Stomach (tissue), 8 donors: ENCODE measurements at regions not wholly inside any gene's neighbourhood (a gene's known extent, or its start where the extent isn't known, plus 50 kb on each side); places are given as distances from the start of the nearest gene placed in this dataset.

Experiments used
- DNase-seq, 2 donors: peaks; one replicate each; pipeline versions ENCODE4 v3.0.0 to v3.0.0-alpha.2; 2013 to 2019
- H3K27ac ChIP-seq, 5 donors: fragments of 200-600 bp in 4 of 5; sonication (generic) in 4 of 5; one replicate each; pipeline ENCODE4 v1.5.1; 2013 to 2019; ENCODE audit warnings: mild to moderate bottlenecking in 1 of 5, moderate library complexity in 1 of 5
- H3K27me3 ChIP-seq, 3 donors: fragments of 200-600 bp; sonication (generic); one replicate each; pipeline ENCODE4 v1.5.1; 2017 to 2019; ENCODE audit warnings: mixed run types in 1 of 3
- H3K36me3 ChIP-seq, 4 donors: fragments of 200-600 bp; sonication (generic); 1 replicate in 3 of 4; 2 replicates in 1 of 4; pipeline ENCODE4 v1.5.1; 2016 to 2019
- H3K4me1 ChIP-seq, 4 donors: fragments of 200-600 bp; sonication (generic); one replicate each; pipeline ENCODE4 v1.5.1; 2016 to 2019
- H3K4me3 ChIP-seq, 4 donors: fragments of 200-600 bp; sonication (generic) in 3 of 4; one replicate each; pipeline ENCODE4 v1.5.1; 2016 to 2019; ENCODE audit warnings: mild to moderate bottlenecking in 1 of 4
- H3K9me3 ChIP-seq, 4 donors: fragments of 200-600 bp; sonication (generic); one replicate each; pipeline ENCODE4 v1.5.1; 2016 to 2019
- EP300 ChIP-seq: sonication (generic); formaldehyde crosslinking; IDR thresholded peaks from one replicate; pipeline ENCODE4 v1.6.1; 2017; ENCODE audit warnings: antibody characterized with exemption
- POLR2A ChIP-seq, 4 donors: fragments of 450-650 bp; IDR thresholded peaks; one replicate each; pipeline ENCODE4 v1.6.1; 2016; ENCODE audit warnings: antibody characterized with exemption in 4 of 4, control low read depth in 2 of 4, mild to moderate bottlenecking in 1 of 4, moderate library complexity in 1 of 4
- POLR2AphosphoS5 ChIP-seq, 3 donors: sonication (generic); formaldehyde crosslinking; IDR thresholded peaks; one replicate each; pipeline ENCODE4 v1.6.1; 2016; ENCODE audit warnings: antibody characterized with exemption in 3 of 3
- WGBS, 5 donors: extraction: QIAGEN DNeasy Blood & Tissue Kit in 3 of 5; methylation state at CpG; one replicate each; pipeline versions ENCODE4 v1.1.5 to v1.1.7; 2013 to 2018; 5-methylcytosine and 5-hydroxymethylcytosine counted together
- intact Hi-C: fragments of 100-400 bp; cut with DNase I; formaldehyde crosslinking; loops from one replicate; pipeline ENCODE4 v1.15.1; 2023; ENCODE audit warnings: low total_unique reads
- TF ChIP-seq, protein P1 (sequence below), 7 experiments: fragments of 450-650 bp in 4 of 7; fragments of 200-600 bp in 3 of 7; sonication (generic) in 3 of 7; IDR thresholded peaks; one replicate each; pipeline ENCODE4 v1.5.1; 2016 to 2019; ENCODE audit warnings: antibody characterized with exemption in 7 of 7, control low read depth in 2 of 7, mild to moderate bottlenecking in 1 of 7
- donor health status: healthy with polysubstance abuse.
- donor health status: Bipolar disorder and iron deficiency.
- donor health status: healthy.

DNA sequence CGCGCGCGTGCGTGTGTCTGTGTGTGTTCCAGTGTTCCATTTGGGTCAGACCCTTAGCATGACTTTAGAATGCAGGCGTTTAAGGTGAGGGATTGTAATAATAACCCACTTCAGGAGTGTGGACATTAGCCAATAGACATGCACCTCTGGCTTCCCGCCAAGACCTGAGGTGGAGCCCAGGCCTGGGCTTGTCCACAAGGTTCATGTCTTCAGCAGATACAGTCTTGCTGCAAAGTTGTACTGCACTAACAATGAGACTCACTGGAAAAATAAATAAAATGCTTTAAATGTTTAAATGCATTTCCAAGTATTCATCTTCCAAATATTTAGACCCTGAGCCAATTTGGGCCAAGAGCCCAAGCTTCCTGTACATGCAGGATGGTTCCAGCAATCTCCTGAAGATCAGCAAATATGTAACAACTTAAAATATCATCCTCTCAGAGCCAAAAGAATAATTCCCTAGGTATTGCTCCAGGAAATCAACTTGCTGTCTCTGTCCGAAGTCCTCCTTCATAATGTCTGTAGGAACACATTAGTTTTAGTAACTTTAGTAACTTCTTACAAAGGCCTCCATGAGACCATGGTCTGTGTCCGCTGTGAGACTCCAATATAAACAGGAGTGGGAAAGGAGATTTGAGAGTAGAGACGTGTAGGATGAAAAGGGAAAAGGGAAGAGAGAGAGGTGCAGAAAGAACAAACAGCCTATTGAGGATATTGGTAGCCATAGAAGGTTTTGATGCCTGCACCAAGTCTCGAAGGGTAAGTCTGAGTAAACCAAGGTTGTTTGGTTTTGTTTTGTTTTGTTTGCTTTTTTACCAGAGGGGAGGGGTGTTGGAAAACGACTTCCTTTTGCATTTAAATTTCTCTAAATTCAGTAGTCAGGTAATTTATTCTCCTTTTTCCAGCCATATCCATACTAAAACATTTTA, 98.5 kb upstream of the KLF3 start:
- DNase-seq: peak; percentile 47 to 65
- TF ChIP-seq POLR2A (IDR thresholded peaks at IDR 0.05) (no peak), POLR2AphosphoS5 (IDR thresholded peaks at IDR 0.05) (no peak)
- Histone ChIP-seq H3K9me3 (no peaks in the 10 kb centered on the region), H3K4me1 (peaks cover 10 to 44% (median 22%) of the 10 kb centered on the region in 4 donors), H3K27me3 (no peaks in the 10 kb centered on the region), H3K36me3 (no peaks in the 10 kb centered on the region), H3K27ac (peak overlapping the region in 3 of 5 donors; percentile 14 to 36 (median 20)), H3K4me3 (no peak overlapping the region)
- WGBS, 5 donors: 48 to 59% (median 55%) methylated on average over 12 of the region's 12 CpGs
- intact Hi-C loops: no loop called here

DNA sequence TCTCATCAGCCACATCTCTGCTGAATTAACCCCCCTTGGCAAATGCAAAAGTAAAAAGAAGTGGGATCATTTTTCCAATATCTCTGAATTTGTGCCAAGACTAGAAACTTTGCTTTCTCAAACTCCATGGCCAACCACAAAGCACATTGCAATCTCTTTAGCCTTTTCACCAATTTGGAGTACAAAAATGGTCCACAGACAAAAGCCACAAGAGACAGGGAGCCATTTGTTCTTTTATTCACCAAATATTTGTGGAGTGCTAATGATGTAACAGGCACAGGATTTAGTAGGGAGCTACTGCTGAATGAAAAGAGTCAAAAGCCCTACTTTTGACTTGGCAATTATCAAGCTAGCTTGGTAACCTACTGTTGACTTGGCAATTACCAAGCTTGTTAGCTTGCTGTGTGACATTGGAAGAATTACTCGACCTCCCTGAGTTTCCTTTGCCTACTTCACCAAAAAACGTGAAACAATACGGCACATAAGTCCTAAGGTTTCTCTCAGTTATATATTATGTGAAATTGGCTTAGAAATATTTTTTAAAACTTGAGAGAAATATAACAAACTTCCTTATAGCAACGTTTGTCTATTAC, 97.1 kb upstream of the KLF3 start:
- H3K9me3 ChIP-seq: no peaks in the 10 kb centered on the region
- 82 to 92% (median 90%) methylated on average over 4 of the region's 4 CpGs for WGBS, 5 donors
- intact Hi-C loops: no loop called here
- DNase-seq: no peak
- no peaks in the 10 kb centered on the region for H3K36me3 ChIP-seq
- no peaks in the 10 kb centered on the region for H3K27me3 ChIP-seq
- H3K27ac ChIP-seq: no peak overlapping the region
- TF ChIP-seq EP300: no peak
- no peak for TF ChIP-seq POLR2A (IDR thresholded peaks at IDR 0.05)
- TF ChIP-seq, protein P1, sequence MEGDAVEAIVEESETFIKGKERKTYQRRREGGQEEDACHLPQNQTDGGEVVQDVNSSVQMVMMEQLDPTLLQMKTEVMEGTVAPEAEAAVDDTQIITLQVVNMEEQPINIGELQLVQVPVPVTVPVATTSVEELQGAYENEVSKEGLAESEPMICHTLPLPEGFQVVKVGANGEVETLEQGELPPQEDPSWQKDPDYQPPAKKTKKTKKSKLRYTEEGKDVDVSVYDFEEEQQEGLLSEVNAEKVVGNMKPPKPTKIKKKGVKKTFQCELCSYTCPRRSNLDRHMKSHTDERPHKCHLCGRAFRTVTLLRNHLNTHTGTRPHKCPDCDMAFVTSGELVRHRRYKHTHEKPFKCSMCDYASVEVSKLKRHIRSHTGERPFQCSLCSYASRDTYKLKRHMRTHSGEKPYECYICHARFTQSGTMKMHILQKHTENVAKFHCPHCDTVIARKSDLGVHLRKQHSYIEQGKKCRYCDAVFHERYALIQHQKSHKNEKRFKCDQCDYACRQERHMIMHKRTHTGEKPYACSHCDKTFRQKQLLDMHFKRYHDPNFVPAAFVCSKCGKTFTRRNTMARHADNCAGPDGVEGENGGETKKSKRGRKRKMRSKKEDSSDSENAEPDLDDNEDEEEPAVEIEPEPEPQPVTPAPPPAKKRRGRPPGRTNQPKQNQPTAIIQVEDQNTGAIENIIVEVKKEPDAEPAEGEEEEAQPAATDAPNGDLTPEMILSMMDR (IDR thresholded peaks at IDR 0.05): no peak
- TF ChIP-seq POLR2AphosphoS5 (IDR thresholded peaks at IDR 0.05): no peak
- H3K4me1 ChIP-seq: peaks cover 10 to 44% (median 22%) of the 10 kb centered on the region in 4 donors
- no peak overlapping the region for H3K4me3 ChIP-seq

DNA sequence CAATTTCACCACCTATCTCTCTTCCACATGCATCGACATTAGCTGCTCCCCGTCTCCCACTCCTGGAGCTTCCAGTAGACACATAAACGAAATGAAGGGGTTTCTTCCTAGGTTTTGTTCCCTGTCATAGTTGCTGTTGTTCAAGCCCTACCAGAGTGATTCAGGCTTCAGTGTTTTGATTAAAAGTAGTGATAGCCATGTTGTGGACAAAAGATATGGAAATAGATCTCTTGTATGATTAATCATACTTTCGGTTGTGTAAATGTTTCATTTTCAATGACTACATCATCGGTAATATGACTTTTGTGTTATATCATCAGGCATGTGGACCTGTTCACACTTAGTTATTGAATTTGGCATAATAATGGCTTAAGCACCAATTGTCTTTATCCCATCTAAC, 96.5 kb upstream of the KLF3 start:
- no peak overlapping the region for H3K27ac ChIP-seq
- peaks cover 10 to 42% (median 22%) of the 10 kb centered on the region in 4 donors for H3K4me1 ChIP-seq
- H3K4me3 ChIP-seq: no peak overlapping the region
- H3K36me3 ChIP-seq: no peaks in the 10 kb centered on the region
- TF ChIP-seq POLR2AphosphoS5 (IDR thresholded peaks at IDR 0.05) (no peak), POLR2A (IDR thresholded peaks at IDR 0.05) (no peak), EP300 (no peak)
- TF ChIP-seq, protein P1 (IDR thresholded peaks at IDR 0.05): no peak
- H3K9me3 ChIP-seq: no peaks in the 10 kb centered on the region
- no peaks in the 10 kb centered on the region for H3K27me3 ChIP-seq
- WGBS, 5 donors: 85 to 91% (median 87%) methylated on average over 5 of the region's 5 CpGs
- intact Hi-C loops: no loop called here
- no peak for DNase-seq

DNA sequence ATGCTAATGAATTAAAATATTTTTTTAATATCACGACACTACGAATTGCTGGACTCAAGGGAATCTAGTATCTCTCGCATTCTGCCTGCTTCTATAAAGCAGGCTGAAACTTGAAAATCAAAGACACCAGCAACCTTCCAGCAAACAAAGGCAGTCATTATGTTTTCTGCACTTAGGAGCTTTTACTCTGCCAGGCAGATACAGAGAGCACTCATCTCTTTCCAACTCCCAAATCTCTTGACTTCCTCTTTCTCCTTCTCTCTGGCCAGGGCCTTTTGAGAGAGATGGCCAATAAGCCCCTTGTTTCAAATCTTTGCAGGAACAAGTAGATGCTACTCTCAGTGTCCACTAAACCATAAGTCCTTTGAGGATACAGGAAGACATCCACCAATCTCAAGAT, 95.2 kb upstream of the KLF3 start:
- 89 to 96% (median 94%) methylated on average over 3 of the region's 3 CpGs for whole genome bisulfite sequencing, 5 donors
- Histone ChIP-seq H3K36me3 (no peaks in the 10 kb centered on the region), H3K27ac (no peak overlapping the region), H3K27me3 (no peaks in the 10 kb centered on the region), H3K4me1 (peaks cover 10 to 29% (median 19%) of the 10 kb centered on the region in 4 donors), H3K4me3 (no peak overlapping the region), H3K9me3 (no peaks in the 10 kb centered on the region)
- intact Hi-C loops: no loop called here
- TF ChIP-seq EP300 (no peak), POLR2AphosphoS5 (IDR thresholded peaks at IDR 0.05) (no peak), POLR2A (IDR thresholded peaks at IDR 0.05) (no peak)
- TF ChIP-seq, protein P1 (IDR thresholded peaks at IDR 0.05): no peak
- no peak for DNase-seq
